ENCODE measurements at regions not wholly inside any gene's neighbourhood (a gene's known extent, or its start where the extent isn't known, plus 50 kb on each side); places are given as distances from the start of the nearest gene placed in this dataset.

DNA sequence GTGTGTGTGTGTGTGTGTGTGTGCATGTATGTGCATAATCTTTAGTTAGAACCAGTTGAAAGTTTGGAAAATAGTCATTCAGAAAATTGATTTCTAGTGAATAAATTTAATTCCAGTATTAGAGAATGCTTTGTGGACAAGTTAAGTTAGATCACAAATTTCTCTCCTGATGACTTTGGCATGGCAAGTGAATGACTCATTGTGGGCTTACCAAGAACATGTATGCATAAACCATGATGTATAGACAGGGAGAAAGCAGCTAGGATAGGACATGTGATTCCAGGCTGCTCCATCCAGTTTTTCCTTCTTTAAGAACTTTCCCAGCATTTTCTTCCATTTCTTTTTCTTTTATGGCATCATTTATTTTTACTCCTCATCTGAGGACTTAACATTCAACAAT is 85.7 kb upstream of the SGCD start:
- Histone ChIP-seq H3K9me3 (no peaks in the 10 kb centered on the region), H3K4me1 (no peaks in the 10 kb centered on the region), H3K36me3 (no peaks in the 10 kb centered on the region), H3K27ac (no peak overlapping the region), H3K4me3 (replicated peaks in 1 of 3) (no peak overlapping the region), H3K27me3 (no peaks in the 10 kb centered on the region)
- intact Hi-C loops (cut with DNase I) = no loop called here
- TF ChIP-seq, protein P1, sequence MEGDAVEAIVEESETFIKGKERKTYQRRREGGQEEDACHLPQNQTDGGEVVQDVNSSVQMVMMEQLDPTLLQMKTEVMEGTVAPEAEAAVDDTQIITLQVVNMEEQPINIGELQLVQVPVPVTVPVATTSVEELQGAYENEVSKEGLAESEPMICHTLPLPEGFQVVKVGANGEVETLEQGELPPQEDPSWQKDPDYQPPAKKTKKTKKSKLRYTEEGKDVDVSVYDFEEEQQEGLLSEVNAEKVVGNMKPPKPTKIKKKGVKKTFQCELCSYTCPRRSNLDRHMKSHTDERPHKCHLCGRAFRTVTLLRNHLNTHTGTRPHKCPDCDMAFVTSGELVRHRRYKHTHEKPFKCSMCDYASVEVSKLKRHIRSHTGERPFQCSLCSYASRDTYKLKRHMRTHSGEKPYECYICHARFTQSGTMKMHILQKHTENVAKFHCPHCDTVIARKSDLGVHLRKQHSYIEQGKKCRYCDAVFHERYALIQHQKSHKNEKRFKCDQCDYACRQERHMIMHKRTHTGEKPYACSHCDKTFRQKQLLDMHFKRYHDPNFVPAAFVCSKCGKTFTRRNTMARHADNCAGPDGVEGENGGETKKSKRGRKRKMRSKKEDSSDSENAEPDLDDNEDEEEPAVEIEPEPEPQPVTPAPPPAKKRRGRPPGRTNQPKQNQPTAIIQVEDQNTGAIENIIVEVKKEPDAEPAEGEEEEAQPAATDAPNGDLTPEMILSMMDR (IDR thresholded peaks at IDR 0.05) = no peak
- no peak for TF ChIP-seq POLR2A (IDR thresholded peaks at IDR 0.05)
- no peak for DNase-seq

DNA sequence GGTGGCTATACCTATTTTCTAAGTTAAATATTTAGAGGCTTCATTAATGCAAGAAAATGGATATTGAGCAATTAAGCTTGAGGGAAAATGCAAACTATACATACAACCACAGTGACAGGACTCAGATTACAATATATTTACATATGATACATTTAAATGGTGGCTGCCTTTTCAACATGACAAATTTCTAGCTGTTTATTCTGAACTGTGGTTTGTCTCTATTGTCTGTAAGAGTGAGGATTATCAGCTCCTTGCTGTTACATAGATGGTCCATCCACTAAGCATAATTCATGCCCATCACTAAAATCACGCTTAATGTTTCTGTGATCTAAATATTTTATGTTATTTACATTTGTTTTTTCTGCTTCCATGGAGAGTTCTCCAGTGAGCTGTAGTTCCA is 81.1 kb upstream of the SGCD start:
- intact Hi-C loops (cut with DNase I) = no loop called here
- TF ChIP-seq, protein P1 (IDR thresholded peaks at IDR 0.05) = no peak
- no peak for TF ChIP-seq POLR2A (IDR thresholded peaks at IDR 0.05)
- no peak for DNase-seq
- Histone ChIP-seq H3K27ac (no peak overlapping the region), H3K36me3 (no peaks in the 10 kb centered on the region), H3K4me1 (no peaks in the 10 kb centered on the region), H3K27me3 (no peaks in the 10 kb centered on the region), H3K4me3 (replicated peaks in 1 of 3) (no peak overlapping the region), H3K9me3 (no peaks in the 10 kb centered on the region)
- WGBS, 2 donors = 94 to 98% methylated on average over 1 of the region's 1 CpG

DNA sequence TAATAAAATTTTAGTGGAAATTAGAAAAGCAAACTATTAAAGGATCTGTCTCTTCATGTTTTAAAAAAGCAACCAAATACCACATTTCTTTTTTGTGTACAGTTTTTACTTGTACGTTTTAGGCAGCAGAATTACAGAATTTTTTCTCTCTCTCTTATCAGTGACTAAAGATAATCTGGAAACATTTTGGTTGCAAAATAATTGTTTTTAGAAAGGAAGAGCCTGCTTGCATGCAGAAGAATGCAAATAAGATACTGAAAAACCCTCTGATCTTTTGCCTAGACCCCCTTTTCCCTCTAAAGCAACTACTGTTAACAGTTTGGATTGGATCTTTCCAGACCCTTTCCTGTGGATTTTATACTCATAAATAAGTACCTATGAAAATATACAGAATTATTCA is 75.9 kb upstream of the SGCD start:
- Histone ChIP-seq H3K27me3 (no peaks in the 10 kb centered on the region), H3K4me1 (no peaks in the 10 kb centered on the region), H3K9me3 (no peaks in the 10 kb centered on the region), H3K4me3 (replicated peaks in 1 of 3) (no peak overlapping the region), H3K27ac (no peak overlapping the region), H3K36me3 (no peaks in the 10 kb centered on the region)
- WGBS, 2 donors = 72 to 76% methylated on average over 1 of the region's 1 CpG
- intact Hi-C loops (cut with DNase I) = no loop called here
- DNase-seq = no peak
- TF ChIP-seq POLR2A (IDR thresholded peaks at IDR 0.05) = no peak
- TF ChIP-seq, protein P1 (IDR thresholded peaks at IDR 0.05) = no peak

DNA sequence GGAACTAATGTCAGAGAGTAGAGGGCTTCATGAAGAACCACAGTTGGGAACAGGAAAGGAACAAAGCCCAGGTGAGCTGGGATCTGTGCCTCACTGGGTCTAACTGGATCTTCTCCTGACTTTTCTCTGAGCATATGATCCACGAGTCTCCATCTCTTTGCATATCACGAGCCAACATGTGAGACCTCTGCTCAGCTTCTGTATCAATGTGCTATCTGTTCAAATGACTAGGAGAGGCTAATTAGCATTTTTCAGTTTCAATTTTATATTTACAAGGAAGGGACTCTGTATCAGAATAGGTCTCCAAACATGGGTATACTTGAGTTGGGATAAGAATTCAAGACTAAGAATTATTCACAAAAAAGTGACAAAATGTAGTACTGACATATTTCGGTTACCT is 73.8 kb upstream of the SGCD start:
- Histone ChIP-seq H3K36me3 (no peaks in the 10 kb centered on the region), H3K27ac (no peak overlapping the region), H3K9me3 (no peaks in the 10 kb centered on the region), H3K27me3 (no peaks in the 10 kb centered on the region), H3K4me1 (no peaks in the 10 kb centered on the region), H3K4me3 (replicated peaks in 1 of 3) (no peak overlapping the region)
- 86 to 96% methylated on average over 3 of the region's 3 CpGs for WGBS, 2 donors
- no peak for DNase-seq
- intact Hi-C loops (cut with DNase I) = no loop called here
- no peak for TF ChIP-seq POLR2A (IDR thresholded peaks at IDR 0.05)
- TF ChIP-seq, protein P1 (IDR thresholded peaks at IDR 0.05) = no peak

DNA sequence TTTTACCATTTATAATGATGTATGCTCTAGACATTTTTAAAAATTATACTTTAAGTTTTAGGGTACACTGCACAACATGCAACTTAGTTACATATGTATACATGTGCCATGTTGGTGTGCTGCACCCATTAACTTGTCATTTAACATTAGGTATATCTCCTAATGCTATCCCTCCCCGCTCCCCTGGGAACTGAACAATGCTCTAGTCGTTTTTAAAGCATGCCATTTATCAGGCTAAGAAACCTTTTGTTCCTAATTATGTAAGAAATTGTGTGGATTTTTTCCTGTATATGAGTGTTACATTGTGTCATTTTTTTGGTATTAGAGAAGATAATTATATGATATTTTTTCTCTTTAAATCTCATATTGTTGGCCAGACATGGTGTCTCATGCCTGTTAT is 72.8 kb upstream of the SGCD start:
- Histone ChIP-seq H3K4me3 (replicated peaks in 1 of 3) (no peak overlapping the region), H3K36me3 (no peaks in the 10 kb centered on the region), H3K4me1 (no peaks in the 10 kb centered on the region), H3K9me3 (no peaks in the 10 kb centered on the region), H3K27ac (no peak overlapping the region), H3K27me3 (no peaks in the 10 kb centered on the region)
- no peak for DNase-seq
- TF ChIP-seq POLR2A (IDR thresholded peaks at IDR 0.05) = no peak
- TF ChIP-seq, protein P1 (IDR thresholded peaks at IDR 0.05) = no peak
- WGBS, 2 donors = 44 to 58% methylated on average over 2 of the region's 2 CpGs
- intact Hi-C loops (cut with DNase I) = no loop called here
